NT2/D1 (cell line): ENCODE measurements at regions not wholly inside any gene's neighbourhood (a gene's known extent, or its start where the extent isn't known, plus 50 kb on each side); places are given as distances from the start of the nearest gene placed in this dataset.

Experiments used
- SUZ12 ChIP-seq: IDR thresholded peaks from 2 replicates; pipeline ENCODE4 v1.6.1; 2011; ENCODE audit not compliant: insufficient read length, insufficient read depth; ENCODE audit errors: extremely low read depth
- YY1 ChIP-seq: IDR thresholded peaks from 2 replicates; pipeline ENCODE4 v1.6.1; 2011; ENCODE audit not compliant: insufficient read length, insufficient read depth
- ZNF274 ChIP-seq: IDR thresholded peaks from 2 replicates; pipeline ENCODE4 v1.6.1; 2011; ENCODE audit warnings: mild to moderate bottlenecking, low read depth, low read length

- no peak for TF ChIP-seq YY1
- no peak for TF ChIP-seq ZNF274
- no peak for TF ChIP-seq SUZ12
These were observed 896.1 kb downstream of the CCSER2 start for GRCh38 chr10:85224366-85224940.
